ENCODE measurements at regions not wholly inside any gene's neighbourhood (a gene's known extent, or its start where the extent isn't known, plus 50 kb on each side); places are given as distances from the start of the nearest gene placed in this dataset.

- H3K9me3 Mint-ChIP-seq = no peaks in the 10 kb centered on the region
- Histone ChIP-seq H3K36me3 (ENCODE audit: control insufficient read depth in 2 of 2, extremely low read depth in 1 of 2, insufficient read depth in 1 of 2, low read length in 1 of 2) (no peaks in the 10 kb centered on the region), H3K4me1 (ENCODE audit: control insufficient read depth in 1 of 2, extremely low read depth in 1 of 2, insufficient read depth in 2 of 2, low read length in 2 of 2) (no peaks in the 10 kb centered on the region), H3K9me3 (no peaks in the 10 kb centered on the region), H3K27me3 (replicated peaks in 1 of 2; ENCODE audit: control insufficient read depth in 2 of 2, extremely low read depth in 1 of 2, insufficient read depth in 2 of 2, low read length in 1 of 2) (no peaks in the 10 kb centered on the region), H3K4me3 (ENCODE audit: control insufficient read depth in 1 of 2, extremely low read depth in 1 of 2, low read length in 1 of 2) (no peak overlapping the region), H3K27ac (ENCODE audit: low read length) (no peak overlapping the region)
- no peak overlapping the region for H3K4me3 Mint-ChIP-seq
- POLR2A ChIA-PET = no interaction called here
- peaks cover 0 to 4% of the 10 kb centered on the region in 2 donors for H3K27me3 Mint-ChIP-seq
- H3K4me1 Mint-ChIP-seq = no peaks in the 10 kb centered on the region
- WGBS (ENCODE audit: insufficient coverage) = 55% methylated on average over 1 of the region's 3 CpGs
- ATAC-seq (replicated peaks in 1 of 4) = no peak
- DNase-seq = no peak
- CTCF ChIA-PET = no interaction called here
- no peaks in the 10 kb centered on the region for H3K36me3 Mint-ChIP-seq
- no peak overlapping the region for H3K27ac Mint-ChIP-seq
Observed at GRCh38 chr3:107045791-107046190, 331.4 kb upstream of the CCDC54 start.

DNA sequence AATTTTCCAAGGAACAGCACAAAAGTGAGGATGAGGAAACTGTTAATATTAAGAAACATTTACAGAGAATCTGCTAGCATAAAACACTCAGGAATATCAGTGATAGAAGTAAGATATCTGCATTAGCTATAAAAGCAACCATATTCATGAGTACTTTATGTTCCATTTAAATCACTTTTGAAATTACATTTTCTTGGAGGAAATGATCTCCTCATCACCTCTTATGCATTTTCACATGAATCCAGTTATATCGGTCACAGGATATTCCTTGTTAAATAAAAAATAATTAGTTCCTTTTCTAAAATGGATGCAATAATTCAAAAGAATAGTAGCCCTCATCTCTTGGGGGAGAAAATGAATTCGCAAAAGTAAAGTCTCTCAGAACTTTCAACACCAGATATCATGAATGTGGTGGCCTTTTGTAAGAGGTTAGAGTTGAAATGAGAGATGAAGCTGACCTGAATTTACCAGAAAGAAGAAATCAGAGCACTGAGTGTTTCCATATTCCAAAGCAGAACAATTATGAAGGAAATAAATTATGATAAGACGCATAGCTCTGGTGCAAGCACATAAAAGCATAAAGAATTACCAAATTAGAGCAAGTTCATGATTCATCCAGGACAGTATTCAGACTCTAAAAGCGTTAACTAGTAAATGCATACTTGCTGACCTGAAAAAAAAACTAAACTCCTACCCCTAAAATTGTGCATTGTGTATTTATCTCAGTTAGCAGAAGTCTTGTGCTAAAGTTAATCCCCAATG, 321.9 kb upstream of the CCDC54 start:
- H3K27me3 Mint-ChIP-seq = peaks cover 2 to 3% of the 10 kb centered on the region in 2 donors
- no peak for DNase-seq
- H3K4me3 Mint-ChIP-seq = no peak overlapping the region
- Histone ChIP-seq H3K27ac (ENCODE audit: low read length) (no peak overlapping the region), H3K9me3 (no peaks in the 10 kb centered on the region), H3K4me1 (ENCODE audit: control insufficient read depth in 1 of 2, extremely low read depth in 1 of 2, insufficient read depth in 2 of 2, low read length in 2 of 2) (no peaks in the 10 kb centered on the region), H3K36me3 (ENCODE audit: control insufficient read depth in 2 of 2, extremely low read depth in 1 of 2, insufficient read depth in 1 of 2, low read length in 1 of 2) (no peaks in the 10 kb centered on the region), H3K27me3 (replicated peaks in 1 of 2; ENCODE audit: control insufficient read depth in 2 of 2, extremely low read depth in 1 of 2, insufficient read depth in 2 of 2, low read length in 1 of 2) (peaks cover 0 to 3% of the 10 kb centered on the region in 2 experiments), H3K4me3 (ENCODE audit: control insufficient read depth in 1 of 2, extremely low read depth in 1 of 2, low read length in 1 of 2) (no peak overlapping the region)
- ChIA-PET CTCF (interaction anchor here in 1 of 2 donors (1.2 kb wide), 1 partner anchor 11 kb away, joined by 3 read pairs; no protein-coding TSS in a partner anchor), POLR2A (no interaction called here)
- no CpG with 5 or more reads among the region's 4 CpGs for WGBS (ENCODE audit: insufficient coverage)
- ATAC-seq (replicated peaks in 1 of 4) = no peak
- H3K9me3 Mint-ChIP-seq = no peaks in the 10 kb centered on the region
- no peaks in the 10 kb centered on the region for H3K4me1 Mint-ChIP-seq
- H3K27ac Mint-ChIP-seq = no peak overlapping the region
- no peaks in the 10 kb centered on the region for H3K36me3 Mint-ChIP-seq

DNA sequence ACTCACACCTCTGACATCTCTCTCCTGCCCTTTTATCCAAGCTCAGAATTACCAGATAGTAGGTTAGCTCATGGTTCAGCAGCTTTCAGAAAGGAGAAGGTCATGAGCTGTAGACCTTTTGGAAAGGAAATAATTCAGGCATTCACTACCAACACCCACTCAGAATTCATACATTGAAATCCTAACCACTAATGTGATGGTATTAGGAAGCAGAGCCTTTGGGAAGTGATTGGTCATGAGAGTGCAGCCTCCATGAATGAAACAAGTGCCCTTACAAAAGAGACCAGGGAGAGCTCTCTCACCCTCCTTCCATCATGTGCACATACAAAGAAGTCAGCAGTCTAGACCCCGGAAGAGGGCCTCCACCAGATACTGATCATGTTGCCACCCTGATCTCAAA, 315.8 kb upstream of the CCDC54 start:
- ChIA-PET CTCF (interaction anchor here (0.8 to 1.1 kb wide), 2 partner anchors 9 to 14 kb away, joined by 3 read pairs; no protein-coding TSS in a partner anchor), POLR2A (no interaction called here)
- ATAC-seq (replicated peaks in 1 of 4) (no peak), DNase-seq (no peak)
- no peak overlapping the region for H3K27ac Mint-ChIP-seq
- peaks cover 0 to 5% of the 10 kb centered on the region in 2 donors for H3K27me3 Mint-ChIP-seq
- H3K4me1 Mint-ChIP-seq = peaks cover 10 to 13% (median 11%) of the 10 kb centered on the region in 3 donors
- Histone ChIP-seq H3K27me3 (replicated peaks in 1 of 2; ENCODE audit: control insufficient read depth in 2 of 2, extremely low read depth in 1 of 2, insufficient read depth in 2 of 2, low read length in 1 of 2) (peaks cover 0 to 3% of the 10 kb centered on the region in 2 experiments), H3K4me3 (ENCODE audit: control insufficient read depth in 1 of 2, extremely low read depth in 1 of 2, low read length in 1 of 2) (no peak overlapping the region), H3K36me3 (ENCODE audit: control insufficient read depth in 2 of 2, extremely low read depth in 1 of 2, insufficient read depth in 1 of 2, low read length in 1 of 2) (no peaks in the 10 kb centered on the region), H3K4me1 (ENCODE audit: control insufficient read depth in 1 of 2, extremely low read depth in 1 of 2, insufficient read depth in 2 of 2, low read length in 2 of 2) (peaks cover 2 to 8% of the 10 kb centered on the region in 2 experiments), H3K27ac (ENCODE audit: low read length) (no peak overlapping the region), H3K9me3 (no peaks in the 10 kb centered on the region)
- no peaks in the 10 kb centered on the region for H3K9me3 Mint-ChIP-seq
- WGBS (ENCODE audit: insufficient coverage) = no CpG with 5 or more reads among the region's 1 CpG
- H3K36me3 Mint-ChIP-seq = no peaks in the 10 kb centered on the region
- H3K4me3 Mint-ChIP-seq = no peak overlapping the region

DNA sequence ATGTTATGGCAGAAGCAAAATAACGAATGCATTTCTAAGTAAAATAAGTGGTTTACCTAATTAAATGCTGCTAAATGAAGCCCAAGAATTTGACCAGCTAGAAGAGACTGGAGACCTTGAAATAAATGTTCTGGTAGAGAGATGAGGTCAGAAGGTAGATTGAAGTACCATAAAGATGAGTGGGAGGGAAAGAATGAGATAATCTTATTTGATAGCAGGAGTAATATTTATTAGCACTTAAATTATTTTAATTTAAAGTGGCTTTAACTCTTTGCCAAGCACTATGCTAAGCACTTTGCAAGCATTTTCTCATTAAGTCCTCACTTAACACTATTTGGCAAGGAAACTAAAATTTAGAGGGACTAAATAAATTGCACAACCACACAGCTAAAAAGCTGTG, 314.9 kb upstream of the CCDC54 start:
- Mint-ChIP-seq H3K4me1 (peaks cover 10 to 13% (median 11%) of the 10 kb centered on the region in 3 donors), H3K9me3 (no peaks in the 10 kb centered on the region), H3K4me3 (no peak overlapping the region), H3K36me3 (no peaks in the 10 kb centered on the region), H3K27me3 (peaks cover 0 to 3% of the 10 kb centered on the region in 2 donors), H3K27ac (no peak overlapping the region)
- Histone ChIP-seq H3K27ac (ENCODE audit: low read length) (no peak overlapping the region), H3K4me1 (ENCODE audit: control insufficient read depth in 1 of 2, extremely low read depth in 1 of 2, insufficient read depth in 2 of 2, low read length in 2 of 2) (peaks cover 2 to 8% of the 10 kb centered on the region in 2 experiments), H3K9me3 (no peaks in the 10 kb centered on the region), H3K27me3 (replicated peaks in 1 of 2; ENCODE audit: control insufficient read depth in 2 of 2, extremely low read depth in 1 of 2, insufficient read depth in 2 of 2, low read length in 1 of 2) (peaks cover 0 to 3% of the 10 kb centered on the region in 2 experiments), H3K4me3 (ENCODE audit: control insufficient read depth in 1 of 2, extremely low read depth in 1 of 2, low read length in 1 of 2) (no peak overlapping the region), H3K36me3 (ENCODE audit: control insufficient read depth in 2 of 2, extremely low read depth in 1 of 2, insufficient read depth in 1 of 2, low read length in 1 of 2) (no peaks in the 10 kb centered on the region)
- ATAC-seq (replicated peaks in 1 of 4) (no peak), DNase-seq (no peak)
- WGBS (ENCODE audit: insufficient coverage) = 50% methylated on average over 1 of the region's 1 CpG
- ChIA-PET CTCF (interaction anchor here (0.6 to 0.9 kb wide), 2 partner anchors 767 to 982 kb away, joined by 3 to 5 read pairs; no protein-coding TSS in a partner anchor), POLR2A (no interaction called here)

DNA sequence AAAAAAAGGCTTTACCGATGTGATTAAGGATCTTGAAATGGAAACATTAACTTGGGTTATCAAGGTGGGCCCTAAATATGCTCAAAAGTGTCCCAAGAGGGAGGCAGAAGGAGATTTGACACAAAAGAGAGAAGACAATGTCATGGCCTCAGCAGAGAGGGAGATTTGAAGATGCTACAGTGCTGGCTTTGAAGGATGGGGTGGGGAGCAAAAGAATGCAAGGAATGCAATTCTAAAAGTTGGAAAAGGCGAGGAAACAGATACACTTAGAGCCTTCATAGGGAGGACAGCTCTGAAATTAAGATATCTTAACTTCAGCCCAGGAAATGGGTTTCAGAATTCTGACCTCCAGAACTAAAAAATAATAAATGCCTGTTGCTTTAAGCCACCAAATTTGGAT, 314.5 kb upstream of the CCDC54 start:
- H3K36me3 ChIP-seq (ENCODE audit: control insufficient read depth in 2 of 2, extremely low read depth in 1 of 2, insufficient read depth in 1 of 2, low read length in 1 of 2) = no peaks in the 10 kb centered on the region
- no peaks in the 10 kb centered on the region for H3K36me3 Mint-ChIP-seq
- peaks cover 0 to 3% of the 10 kb centered on the region in 2 donors for H3K27me3 Mint-ChIP-seq
- no peak overlapping the region for H3K27ac Mint-ChIP-seq
- ATAC-seq (replicated peaks in 1 of 4) (no peak), DNase-seq (no peak)
- no peaks in the 10 kb centered on the region for H3K9me3 Mint-ChIP-seq
- H3K4me1 ChIP-seq (ENCODE audit: control insufficient read depth in 1 of 2, extremely low read depth in 1 of 2, insufficient read depth in 2 of 2, low read length in 2 of 2) = peaks cover 2 to 8% of the 10 kb centered on the region in 2 experiments
- H3K4me3 Mint-ChIP-seq = no peak overlapping the region
- ChIA-PET POLR2A (no interaction called here), CTCF (interaction anchor here (0.6 to 0.9 kb wide), 3 partner anchors 39 to 981 kb away, joined by 3 to 5 read pairs (median 3); no protein-coding TSS in a partner anchor)
- H3K4me1 Mint-ChIP-seq = peaks cover 10 to 13% (median 11%) of the 10 kb centered on the region in 3 donors
- H3K9me3 ChIP-seq = no peaks in the 10 kb centered on the region
- 60% methylated on average over 1 of the region's 2 CpGs for WGBS (ENCODE audit: insufficient coverage)
- H3K27ac ChIP-seq (ENCODE audit: low read length) = no peak overlapping the region
- H3K4me3 ChIP-seq (ENCODE audit: control insufficient read depth in 1 of 2, extremely low read depth in 1 of 2, low read length in 1 of 2) = no peak overlapping the region
- peaks cover 0 to 3% of the 10 kb centered on the region in 2 experiments for H3K27me3 ChIP-seq (replicated peaks in 1 of 2; ENCODE audit: control insufficient read depth in 2 of 2, extremely low read depth in 1 of 2, insufficient read depth in 2 of 2, low read length in 1 of 2)

GRCh38 chr3:107063351-107063750, 313.9 kb upstream of the CCDC54 start:
- no peaks in the 10 kb centered on the region for H3K36me3 Mint-ChIP-seq
- WGBS (ENCODE audit: insufficient coverage) = 100% methylated on average over 1 of the region's 5 CpGs
- Histone ChIP-seq H3K4me3 (ENCODE audit: control insufficient read depth in 1 of 2, extremely low read depth in 1 of 2, low read length in 1 of 2) (no peak overlapping the region), H3K4me1 (ENCODE audit: control insufficient read depth in 1 of 2, extremely low read depth in 1 of 2, insufficient read depth in 2 of 2, low read length in 2 of 2) (peaks cover 2 to 8% of the 10 kb centered on the region in 2 experiments), H3K27ac (ENCODE audit: low read length) (no peak overlapping the region), H3K36me3 (ENCODE audit: control insufficient read depth in 2 of 2, extremely low read depth in 1 of 2, insufficient read depth in 1 of 2, low read length in 1 of 2) (no peaks in the 10 kb centered on the region), H3K9me3 (no peaks in the 10 kb centered on the region), H3K27me3 (replicated peaks in 1 of 2; ENCODE audit: control insufficient read depth in 2 of 2, extremely low read depth in 1 of 2, insufficient read depth in 2 of 2, low read length in 1 of 2) (peaks cover 0 to 2% of the 10 kb centered on the region in 2 experiments)
- no peak overlapping the region for H3K4me3 Mint-ChIP-seq
- H3K27me3 Mint-ChIP-seq = peaks cover 0 to 3% of the 10 kb centered on the region in 2 donors
- ChIA-PET POLR2A (no interaction called here), CTCF (interaction anchor here (0.6 to 0.9 kb wide), 2 partner anchors 39 to 981 kb away, joined by 3 to 5 read pairs; no protein-coding TSS in a partner anchor)
- H3K9me3 Mint-ChIP-seq = no peaks in the 10 kb centered on the region
- H3K4me1 Mint-ChIP-seq = peaks cover 10 to 13% (median 11%) of the 10 kb centered on the region in 3 donors
- no peak overlapping the region for H3K27ac Mint-ChIP-seq
- ATAC-seq (replicated peaks in 1 of 4) = no peak
- no peak for DNase-seq
